Neuronal stem cell (in vitro differentiated cells): ENCODE measurements at regions not wholly inside any gene's neighbourhood (a gene's known extent, or its start where the extent isn't known, plus 50 kb on each side); places are given as distances from the start of the nearest gene placed in this dataset.
"Not testable (repeated sequence)": the region's sequence is repeated elsewhere in the genome, so short reads cannot be mapped to it uniquely, and the experiment has no call there.

Source experiments
- DNase-seq: peaks from one replicate; pipeline ENCODE4 v3.0.0-alpha.2; 2013; ENCODE audit warnings: low spot score
- H2AFZ ChIP-seq: one replicate; pipeline ENCODE4 v1.6.1; 2013; ENCODE audit warnings: mild to moderate bottlenecking, low read length, inconsistent platforms
- H2AK5ac ChIP-seq: 2 replicates; pipeline ENCODE4 v1.6.1; 2013; ENCODE audit warnings: low read depth, mild to moderate bottlenecking, inconsistent platforms, low read length, moderate library complexity, mixed read lengths
- H2BK120ac ChIP-seq: 2 replicates; pipeline ENCODE4 v1.6.1; 2013; ENCODE audit warnings: low read depth, mild to moderate bottlenecking, inconsistent platforms, low read length, moderate library complexity, mixed read lengths
- H2BK12ac ChIP-seq: one replicate; pipeline ENCODE4 v1.6.1; 2013; ENCODE audit warnings: low read length, inconsistent platforms
- H2BK15ac ChIP-seq: 2 replicates; pipeline ENCODE4 v1.6.1; 2013; ENCODE audit warnings: mild to moderate bottlenecking, low read length, inconsistent platforms, mixed read lengths
- H2BK5ac ChIP-seq: one replicate; pipeline ENCODE4 v1.6.1; 2013; ENCODE audit warnings: inconsistent platforms, mild to moderate bottlenecking, low read length, moderate library complexity
- H3K14ac ChIP-seq: one replicate; pipeline ENCODE4 v1.6.1; 2013; ENCODE audit warnings: low read length, inconsistent platforms
- H3K18ac ChIP-seq: 2 replicates; pipeline ENCODE4 v1.6.1; 2013; ENCODE audit warnings: low read length, inconsistent platforms
- H3K23ac ChIP-seq: 2 replicates; pipeline ENCODE4 v1.6.1; 2013; ENCODE audit warnings: low read depth, mild to moderate bottlenecking, mixed read lengths, low read length, inconsistent platforms; ENCODE audit not compliant: poor library complexity
- H3K27ac ChIP-seq: replicated peaks from 3 replicates; pipeline ENCODE4 v1.5.1; 2013; ENCODE audit warnings: low read length, inconsistent platforms
- H3K27me3 ChIP-seq, 3 experiments: 2 replicates each; pipeline ENCODE4 v1.6.1; 2013; ENCODE audit warnings: low read length in 3 of 3, mild to moderate bottlenecking in 2 of 3, inconsistent platforms in 1 of 3, low read depth in 1 of 3, mixed read lengths in 1 of 3, moderate library complexity in 1 of 3; ENCODE audit not compliant: control insufficient read depth in 3 of 3, insufficient read depth in 3 of 3
- H3K36me3 ChIP-seq, 2 donors: replicated peaks in 1 of 2; 2 replicates each; pipeline ENCODE4 v1.6.1; 2013; ENCODE audit warnings: low read length in 2 of 2; ENCODE audit not compliant: control insufficient read depth in 2 of 2, insufficient read depth in 2 of 2
- H3K4ac ChIP-seq: 2 replicates; pipeline ENCODE4 v1.6.1; 2013; ENCODE audit warnings: inconsistent platforms, mild to moderate bottlenecking, low read length, moderate library complexity
- H3K4me1 ChIP-seq, 2 donors: 1 replicate in 1 of 2; 2 replicates in 1 of 2; pipeline ENCODE4 v1.6.1; 2013; ENCODE audit warnings: low read length in 2 of 2, low read depth in 1 of 2; ENCODE audit not compliant: control insufficient read depth in 2 of 2, insufficient read depth in 1 of 2
- H3K4me2 ChIP-seq: one replicate; pipeline ENCODE4 v1.6.1; 2013; ENCODE audit warnings: mild to moderate bottlenecking, low read length, inconsistent platforms; ENCODE audit not compliant: insufficient read depth, poor library complexity, severe bottlenecking
- H3K4me3 ChIP-seq, 2 donors: 2 replicates each; pipeline ENCODE4 v1.5.1; 2013; ENCODE audit warnings: low read length in 2 of 2, mild to moderate bottlenecking in 2 of 2, inconsistent platforms in 1 of 2, moderate library complexity in 1 of 2
- H3K79me1 ChIP-seq: one replicate; pipeline ENCODE4 v1.6.1; 2013; ENCODE audit warnings: low read depth, mild to moderate bottlenecking, inconsistent platforms, low read length, moderate library complexity
- H3K9ac ChIP-seq: one replicate; pipeline ENCODE4 v1.6.1; 2013; ENCODE audit warnings: mild to moderate bottlenecking, low read depth, low read length, inconsistent platforms; ENCODE audit not compliant: poor library complexity
- H3K9me3 ChIP-seq, 2 donors: replicated peaks in 1 of 2; 2 replicates each; pipeline versions ENCODE3 to v1.6.1; 2013; ENCODE audit warnings: low read length in 2 of 2, mild to moderate bottlenecking in 2 of 2, inconsistent platforms in 1 of 2, low read depth in 1 of 2, mixed read lengths in 1 of 2, moderate library complexity in 1 of 2; ENCODE audit not compliant: control insufficient read depth in 2 of 2, insufficient read depth in 1 of 2
- H4K8ac ChIP-seq: one replicate; pipeline ENCODE4 v1.6.1; 2013; ENCODE audit warnings: low read depth, mild to moderate bottlenecking, inconsistent platforms, low read length, moderate library complexity
- H4K91ac ChIP-seq: one replicate; pipeline ENCODE4 v1.6.1; 2013; ENCODE audit warnings: low read length, low read depth, mild to moderate bottlenecking, inconsistent platforms; ENCODE audit not compliant: poor library complexity
- WGBS, 2 donors: extraction: QIAGEN DNeasy Blood & Tissue Kit; methylation state at CpG; one replicate each; pipeline ENCODE4 v1.1.7; 2013; ENCODE audit warnings: missing lambda C conversion rate in 2 of 2, mixed read lengths in 1 of 2; ENCODE audit not compliant: insufficient read length in 2 of 2, insufficient replicate concordance in 1 of 2; ENCODE audit errors: extremely low coverage in 2 of 2; 5-methylcytosine and 5-hydroxymethylcytosine counted together

GRCh38 chr3:74387111-74387735, 227.2 kb downstream of the CNTN3 start:
- H3K23ac ChIP-seq = no peak overlapping the region
- no peaks in the 10 kb centered on the region for H3K79me1 ChIP-seq
- no peak overlapping the region for H3K4me2 ChIP-seq
- DNase-seq = no peak
- H3K9me3 ChIP-seq = no peaks in the 10 kb centered on the region
- no peaks in the 10 kb centered on the region for H3K27me3 ChIP-seq
- no peak overlapping the region for H3K9ac ChIP-seq
- no peak overlapping the region for H3K18ac ChIP-seq
- H4K8ac ChIP-seq = no peak overlapping the region
- H3K36me3 ChIP-seq = no peaks in the 10 kb centered on the region
- H2AK5ac ChIP-seq = no peak overlapping the region
- no peak overlapping the region for H3K14ac ChIP-seq
- WGBS, 2 donors = no CpG with 5 or more reads among the region's 2 CpGs
- no peak overlapping the region for H2AFZ ChIP-seq
- H2BK5ac ChIP-seq = no peak overlapping the region
- H3K4me1 ChIP-seq = peaks cover 0 to 3% of the 10 kb centered on the region in 2 donors
- no peak overlapping the region for H3K4ac ChIP-seq
- no peak overlapping the region for H3K27ac ChIP-seq
- H3K4me3 ChIP-seq = no peak overlapping the region
- no peak overlapping the region for H2BK120ac ChIP-seq
- no peak overlapping the region for H2BK12ac ChIP-seq
- no peak overlapping the region for H2BK15ac ChIP-seq
- H4K91ac ChIP-seq = no peak overlapping the region

- no peak overlapping the region for H3K14ac ChIP-seq
- H3K27me3 ChIP-seq = no peaks in the 10 kb centered on the region
- H3K4me3 ChIP-seq = no peak overlapping the region
- no peaks in the 10 kb centered on the region for H3K36me3 ChIP-seq
- H3K4me1 ChIP-seq = no peaks in the 10 kb centered on the region
- no peak overlapping the region for H2BK120ac ChIP-seq
- H3K79me1 ChIP-seq = no peaks in the 10 kb centered on the region
- no peak for DNase-seq
- H2BK12ac ChIP-seq = no peak overlapping the region
- H2AK5ac ChIP-seq = no peak overlapping the region
- H4K91ac ChIP-seq = no peak overlapping the region
- no peak overlapping the region for H2BK15ac ChIP-seq
- H3K18ac ChIP-seq = no peak overlapping the region
- H3K23ac ChIP-seq = no peak overlapping the region
- no peak overlapping the region for H2BK5ac ChIP-seq
- H4K8ac ChIP-seq = no peak overlapping the region
- no CpG with 5 or more reads among the region's 4 CpGs for WGBS, 2 donors
- no peak overlapping the region for H3K27ac ChIP-seq
- no peak overlapping the region for H3K9ac ChIP-seq
- no peak overlapping the region for H3K4me2 ChIP-seq
- H3K9me3 ChIP-seq = no peaks in the 10 kb centered on the region
- H2AFZ ChIP-seq = no peak overlapping the region
- no peak overlapping the region for H3K4ac ChIP-seq
Measured at GRCh38 chr3:74384159-74384558, 230.3 kb downstream of the CNTN3 start.

- Histone ChIP-seq H3K27me3 (no peaks in the 10 kb centered on the region), H3K4me3 (no peak overlapping the region), H2BK5ac (no peak overlapping the region), H3K79me1 (no peaks in the 10 kb centered on the region), H3K14ac (no peak overlapping the region), H3K4me1 (no peaks in the 10 kb centered on the region), H3K23ac (no peak overlapping the region), H3K4ac (no peak overlapping the region), H4K91ac (no peak overlapping the region), H4K8ac (no peak overlapping the region), H2BK12ac (no peak overlapping the region), H2BK15ac (no peak overlapping the region), H2AFZ (no peak overlapping the region), H3K9ac (no peak overlapping the region), H2BK120ac (no peak overlapping the region), H2AK5ac (no peak overlapping the region), H3K4me2 (no peak overlapping the region), H3K9me3 (no peaks in the 10 kb centered on the region), H3K18ac (no peak overlapping the region), H3K36me3 (no peaks in the 10 kb centered on the region), H3K27ac (no peak overlapping the region)
- DNase-seq = no peak
Measured at GRCh38 chr3:74377669-74378068, 236.8 kb downstream of the CNTN3 start.

GRCh38 chr3:74376323-74376722, 238.1 kb downstream of the CNTN3 start:
- not testable (repeated sequence) for H3K36me3 ChIP-seq, H2AFZ ChIP-seq, H3K4me1 ChIP-seq, H3K4me3 ChIP-seq, H2BK12ac ChIP-seq, DNase-seq, H3K9ac ChIP-seq, H2BK15ac ChIP-seq, H3K14ac ChIP-seq, H3K79me1 ChIP-seq, H2AK5ac ChIP-seq, H3K23ac ChIP-seq, H4K8ac ChIP-seq, H2BK5ac ChIP-seq, H3K9me3 ChIP-seq, H4K91ac ChIP-seq, H3K27ac ChIP-seq, H2BK120ac ChIP-seq, H3K4me2 ChIP-seq, H3K4ac ChIP-seq, H3K18ac ChIP-seq, H3K27me3 ChIP-seq
- WGBS, 2 donors = no CpG with 5 or more reads among the region's 2 CpGs
